AG04449 (cell line): ENCODE measurements at regions not wholly inside any gene's neighbourhood (a gene's known extent, or its start where the extent isn't known, plus 50 kb on each side); places are given as distances from the start of the nearest gene placed in this dataset.
"Not testable (repeated sequence)": the region's sequence is repeated elsewhere in the genome, so short reads cannot be mapped to it uniquely, and the experiment has no call there.

Experiments used
- CTCF ChIA-PET: fragments of 350-600 bp; formaldehyde crosslinking; extraction: SDS; loops from one replicate; lab custom pipeline; 2021; ENCODE audit warnings: antibody characterized with exemption; lab: Yijun Ruan, JAX
- POLR2A ChIA-PET: fragments of 400-600, 350-600 bp; formaldehyde crosslinking; extraction: SDS; loops from one replicate; lab custom pipeline; 2020; ENCODE audit warnings: antibody characterized with exemption, inconsistent platforms; lab: Yijun Ruan, JAX
- DNase-seq: peaks from one replicate; pipeline ENCODE4 v3.0.0-alpha.2; 2010; ENCODE audit warnings: low read depth, low spot score
- H3K4me3 ChIP-seq: 2 replicates; pipeline ENCODE4 v1.5.1; 2011; ENCODE audit warnings: low read depth, mild to moderate bottlenecking, control low read depth, low read length
- CTCF ChIP-seq: IDR thresholded peaks from one replicate; pipeline ENCODE4 v1.5.1; 2011; ENCODE audit warnings: mild to moderate bottlenecking, moderate library complexity, low read length, control low read depth, inconsistent platforms; ENCODE audit not compliant: insufficient read depth; ENCODE audit errors: missing control alignments

GRCh38 chr4:154907345-154908045, 126.4 kb downstream of the RBM46 start:
- H3K4me3 ChIP-seq, DNase-seq, CTCF ChIA-PET, POLR2A ChIA-PET: not testable (repeated sequence)

GRCh38 chr4:154908168-154908567, 127.1 kb downstream of the RBM46 start:
- DNase-seq, result no peak
- ChIA-PET CTCF (no interaction called here), POLR2A (no interaction called here)
- no peak for TF ChIP-seq CTCF
- H3K4me3 ChIP-seq, result no peak overlapping the region

- DNase-seq, result no peak
- H3K4me3 ChIP-seq, result no peak overlapping the region
- no peak for TF ChIP-seq CTCF
- ChIA-PET POLR2A (no interaction called here), CTCF (no interaction called here)
Measured at GRCh38 chr4:154911097-154911496, 130.0 kb downstream of the RBM46 start.

GRCh38 chr4:154911608-154912098, 130.6 kb downstream of the RBM46 start:
- ChIA-PET CTCF (no interaction called here), POLR2A (no interaction called here)
- no peak for TF ChIP-seq CTCF
- no peak overlapping the region for H3K4me3 ChIP-seq
- DNase-seq, result no peak

GRCh38 chr4:154916068-154916467, 135.0 kb downstream of the RBM46 start:
- no peak for DNase-seq
- POLR2A ChIA-PET, result no interaction called here
- TF ChIP-seq CTCF, result no peak
- CTCF ChIA-PET, result no interaction called here
- no peak overlapping the region for H3K4me3 ChIP-seq

- H3K4me3 ChIP-seq, result no peak overlapping the region
- CTCF ChIA-PET, result interaction anchor here (1.3 to 3.2 kb wide), 2 partner anchors 56 to 120 kb away, joined by 3 to 18 read pairs; no protein-coding TSS in a partner anchor
- no peak for DNase-seq
- no peak for TF ChIP-seq CTCF
- POLR2A ChIA-PET, result no interaction called here
Measured at GRCh38 chr4:154927126-154927680, 146.1 kb downstream of the RBM46 start.
